DMS53 (cell line): ENCODE measurements at regions not wholly inside any gene's neighbourhood (a gene's known extent, or its start where the extent isn't known, plus 50 kb on each side); places are given as distances from the start of the nearest gene placed in this dataset.
"Not testable (repeated sequence)": the region's sequence is repeated elsewhere in the genome, so short reads cannot be mapped to it uniquely, and the experiment has no call there.

Experiments
- DNase-seq: peaks from one replicate; lab custom pipeline; 2025; lab: John Stamatoyannopoulos, UW

DNA sequence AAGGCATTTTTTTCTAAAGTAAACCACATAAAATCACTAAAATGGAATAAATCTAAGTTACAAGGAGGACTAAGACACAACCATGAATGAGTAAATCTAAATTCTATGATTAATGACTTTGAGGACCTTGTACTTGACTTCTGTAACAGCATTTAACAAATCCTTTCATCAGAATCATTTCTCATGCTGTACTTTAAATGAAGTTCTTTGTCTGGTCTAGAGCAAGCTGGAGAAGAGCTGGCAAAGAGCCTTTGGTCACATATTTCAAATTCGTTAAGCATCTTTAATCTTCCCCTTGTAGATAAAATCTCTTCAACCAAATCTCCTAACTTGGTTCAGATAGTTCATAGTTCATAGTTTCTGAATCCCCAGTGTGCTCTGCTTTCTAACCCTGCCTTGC, 405.4 kb downstream of the PTPRC start:
- no peak for DNase-seq

- no peak for DNase-seq
These were observed 407.8 kb downstream of the PTPRC start for GRCh38 chr1:199046618-199047017.

DNA sequence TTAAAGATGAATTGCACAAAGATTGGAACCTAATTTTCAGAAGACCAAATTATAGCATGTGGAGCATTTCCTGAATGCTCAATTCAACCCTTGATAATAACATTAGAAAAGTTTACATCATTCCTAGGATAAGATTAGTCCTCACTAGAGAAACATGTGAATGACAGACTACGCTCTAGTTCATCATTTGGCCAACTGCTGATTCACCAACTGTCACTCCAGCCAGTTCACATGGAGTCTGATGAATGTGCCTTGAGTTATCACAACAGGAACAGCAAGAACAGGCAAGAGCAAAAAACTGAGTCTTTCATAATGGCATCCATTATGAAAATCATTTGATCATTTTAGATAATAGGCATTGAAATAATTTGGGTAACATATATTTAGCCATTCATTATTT, 415.9 kb downstream of the PTPRC start:
- DNase-seq: no peak

- DNase-seq: no peak
These were observed 418.5 kb downstream of the PTPRC start for GRCh38 chr1:199057322-199057721.

- DNase-seq: peak; percentile 8
These were observed 419.4 kb downstream of the PTPRC start for GRCh38 chr1:199058281-199058680.

- peak; percentile 32 for DNase-seq
These were observed 426.1 kb downstream of the PTPRC start for GRCh38 chr1:199064971-199065370.

DNA sequence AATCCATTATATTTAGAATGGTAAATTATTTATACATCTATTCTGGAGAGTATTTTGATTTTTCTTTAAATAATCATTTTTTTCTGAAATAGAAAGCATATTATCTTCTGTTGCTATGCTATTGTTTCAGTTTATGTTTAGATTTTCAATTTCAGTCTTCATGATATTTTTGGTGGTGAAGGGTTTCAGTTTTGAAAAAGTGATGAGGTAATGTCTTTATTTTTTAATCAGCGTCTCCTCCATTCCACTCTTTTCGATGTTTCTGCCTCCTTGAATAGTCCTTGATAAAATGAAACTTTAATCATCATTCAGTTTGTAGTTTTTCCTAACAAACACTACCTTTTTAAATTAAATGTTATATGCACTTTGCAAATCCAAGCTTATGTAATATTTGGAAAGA, 428.6 kb downstream of the PTPRC start:
- no peak for DNase-seq

DNA sequence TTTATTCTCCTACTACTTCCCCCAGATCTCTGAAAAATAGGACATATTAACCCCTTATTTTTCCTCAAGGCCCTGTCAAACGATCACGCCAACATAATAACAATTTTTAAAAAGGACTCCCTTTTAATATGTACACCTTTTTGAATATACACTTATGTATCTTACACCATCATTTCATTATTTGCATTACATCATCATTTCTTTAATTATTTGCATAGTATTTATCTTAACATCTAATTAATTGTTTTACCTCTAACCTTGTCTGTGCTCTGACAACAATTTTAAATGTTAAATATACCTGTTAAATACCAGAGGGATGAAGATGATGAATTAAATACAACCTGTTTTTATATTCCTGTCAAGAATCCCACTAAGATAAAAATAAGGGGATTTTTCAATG, 432.2 kb downstream of the PTPRC start:
- DNase-seq: no peak

DNA sequence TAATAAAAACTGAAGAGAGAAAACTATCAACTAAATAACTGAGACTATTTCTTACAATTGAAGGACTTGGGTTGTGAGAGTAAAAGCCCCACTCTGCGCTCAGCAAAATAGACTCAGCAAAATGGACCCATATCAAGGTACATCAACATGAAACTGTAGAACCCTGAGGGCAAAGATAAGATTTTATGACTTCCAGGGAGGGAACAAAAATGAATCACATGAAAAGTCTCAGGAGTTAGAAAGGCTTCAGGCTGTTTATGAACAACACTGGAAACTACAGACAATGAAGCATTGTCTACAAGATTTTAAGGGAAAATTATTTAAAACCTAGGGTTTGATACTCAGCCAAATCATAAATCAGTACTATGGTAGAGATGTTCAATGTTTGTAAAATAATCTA, 434.3 kb downstream of the PTPRC start:
- no peak for DNase-seq

DNA sequence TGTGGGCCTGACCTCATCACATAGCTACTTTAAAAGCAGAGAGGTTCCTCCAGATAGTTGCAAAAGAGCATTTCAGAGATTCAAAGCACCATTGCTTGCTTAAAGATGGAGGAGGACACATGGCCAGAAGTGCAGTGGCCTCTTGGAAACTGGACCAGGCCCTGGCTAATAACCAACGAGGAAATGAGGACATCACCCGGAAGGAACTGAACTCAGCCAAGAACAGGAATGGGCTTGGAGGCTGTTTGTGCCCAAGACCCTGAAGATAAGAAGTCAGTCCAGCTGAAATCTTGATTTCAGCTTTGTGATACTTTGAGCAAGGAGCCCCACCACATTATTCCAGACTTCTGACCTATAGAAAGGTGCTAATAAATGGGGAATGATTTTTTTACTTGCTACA, 437.0 kb downstream of the PTPRC start:
- no peak for DNase-seq

DNA sequence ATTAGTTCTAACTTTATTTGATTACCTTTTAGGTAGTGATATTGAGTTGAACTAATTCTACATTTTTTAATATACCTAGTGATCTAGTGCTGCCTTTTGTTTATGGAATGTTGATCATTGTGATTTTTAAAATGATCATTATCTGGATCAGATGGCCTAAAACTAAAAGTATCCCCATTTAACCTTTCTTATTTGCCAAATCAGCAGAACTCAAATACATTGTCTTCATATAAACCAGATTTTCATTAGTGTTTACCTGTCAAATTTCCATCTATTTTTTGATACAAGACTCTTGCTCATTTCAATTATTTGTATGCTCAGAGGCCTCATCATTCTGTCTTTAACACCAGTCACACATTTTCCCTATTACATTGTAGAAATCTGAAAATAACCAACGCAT, 441.2 kb downstream of the PTPRC start:
- no peak for DNase-seq

GRCh38 chr1:199081739-199082138, 442.9 kb downstream of the PTPRC start:
- DNase-seq: no peak

- DNase-seq: no peak
These were observed 444.0 kb downstream of the PTPRC start for GRCh38 chr1:199082778-199083389.

DNA sequence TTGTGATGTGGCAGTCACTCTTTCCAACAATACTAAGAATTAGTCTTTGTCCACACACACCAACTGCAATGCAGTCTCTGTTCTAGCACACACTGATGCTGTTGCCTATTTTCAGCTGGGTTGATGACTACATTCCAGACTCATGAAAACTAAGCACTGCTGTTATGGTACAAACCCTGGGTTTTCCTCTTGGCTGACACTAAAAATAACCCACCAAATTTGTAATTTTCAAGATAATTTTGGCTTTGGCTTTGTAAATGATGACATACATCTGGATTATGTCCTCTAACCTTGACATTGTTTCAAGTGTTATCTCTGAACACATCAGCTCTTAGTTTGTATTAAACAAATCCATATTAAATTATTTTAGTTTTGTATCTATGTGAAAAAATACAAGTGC, 444.8 kb downstream of the PTPRC start:
- DNase-seq: no peak

- no peak for DNase-seq
These were observed 445.5 kb downstream of the PTPRC start for GRCh38 chr1:199084293-199084692.

GRCh38 chr1:199085903-199086302, 447.1 kb downstream of the PTPRC start:
- no peak for DNase-seq

- DNase-seq: no peak
These were observed 448.3 kb downstream of the PTPRC start for GRCh38 chr1:199087144-199087543.

DNA sequence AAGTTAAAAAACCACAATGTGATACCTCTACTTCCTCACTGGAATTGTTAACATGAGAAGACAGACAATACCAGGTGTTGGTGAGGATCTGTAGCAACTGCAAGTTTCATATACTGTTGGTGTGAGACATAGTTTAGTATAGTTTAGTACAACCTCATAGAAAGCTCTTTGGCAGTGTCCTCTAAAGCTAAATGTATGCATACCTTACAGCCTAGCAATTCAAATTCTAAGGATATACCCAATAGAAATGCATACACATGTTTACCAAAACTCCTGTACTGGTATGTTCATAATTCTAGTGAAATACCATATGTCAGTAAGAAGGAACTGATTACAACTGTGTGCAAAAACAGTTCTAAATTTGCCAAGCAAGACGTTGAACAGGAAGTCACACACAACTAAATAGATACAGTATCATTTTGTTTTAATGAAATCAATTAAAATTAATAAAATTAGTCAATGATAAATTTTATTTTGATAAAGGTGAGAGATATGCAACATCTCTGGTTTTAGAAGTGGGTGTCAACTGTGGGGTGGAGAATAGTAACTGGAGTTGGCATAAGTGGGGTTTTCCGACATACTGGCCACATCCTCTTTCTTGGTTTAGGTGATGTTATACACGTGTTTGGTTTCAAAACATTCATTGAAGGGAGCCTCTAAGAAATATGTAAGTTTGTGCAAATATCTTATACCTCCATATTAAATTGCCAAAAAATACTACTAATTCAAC, 450.7 kb downstream of the PTPRC start:
- no peak for DNase-seq

DNA sequence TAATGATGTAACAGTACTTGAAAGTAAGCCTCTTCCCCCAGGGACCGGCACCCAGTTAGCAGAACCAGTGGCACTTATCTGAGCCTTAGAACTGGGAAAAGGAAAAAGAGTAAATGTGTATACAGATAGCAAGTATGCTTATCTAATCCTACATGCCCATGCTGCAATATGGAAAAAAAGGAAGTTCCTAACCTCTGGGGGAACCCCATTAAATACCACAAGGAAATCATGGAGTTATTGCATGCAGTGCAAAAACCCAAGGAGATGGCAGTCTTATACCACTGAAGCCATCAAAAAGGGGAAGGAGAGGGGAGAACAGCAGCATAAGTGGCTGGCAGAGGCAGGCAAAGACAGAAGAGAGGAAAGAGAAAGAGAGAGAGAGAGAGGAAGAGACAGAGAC, 456.8 kb downstream of the PTPRC start:
- DNase-seq: not testable (repeated sequence)

- peak; percentile 30 for DNase-seq
These were observed 457.8 kb downstream of the PTPRC start for GRCh38 chr1:199096591-199096990.

- no peak for DNase-seq
These were observed 459.6 kb downstream of the PTPRC start for GRCh38 chr1:199098468-199098867.

GRCh38 chr1:199101139-199101538, 462.3 kb downstream of the PTPRC start:
- DNase-seq: no peak

DNA sequence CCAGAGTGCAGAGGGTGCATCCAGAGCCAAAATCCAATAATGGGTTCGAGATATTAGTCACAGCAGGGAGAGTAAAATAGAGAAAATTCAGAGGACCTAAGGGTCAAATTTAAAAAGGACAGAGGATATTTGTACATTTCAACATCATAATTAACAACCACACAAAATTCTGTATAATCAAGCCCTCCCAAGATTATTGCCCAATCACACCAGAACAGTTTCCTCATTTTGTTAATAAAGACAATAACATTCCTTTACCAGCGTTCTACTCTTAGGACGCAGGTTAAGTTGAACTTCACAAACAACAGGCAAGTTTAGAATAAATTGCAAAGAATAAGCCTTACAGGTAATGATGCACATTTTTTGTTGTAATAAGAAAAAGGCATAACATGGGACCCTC, 462.8 kb downstream of the PTPRC start:
- no peak for DNase-seq

DNA sequence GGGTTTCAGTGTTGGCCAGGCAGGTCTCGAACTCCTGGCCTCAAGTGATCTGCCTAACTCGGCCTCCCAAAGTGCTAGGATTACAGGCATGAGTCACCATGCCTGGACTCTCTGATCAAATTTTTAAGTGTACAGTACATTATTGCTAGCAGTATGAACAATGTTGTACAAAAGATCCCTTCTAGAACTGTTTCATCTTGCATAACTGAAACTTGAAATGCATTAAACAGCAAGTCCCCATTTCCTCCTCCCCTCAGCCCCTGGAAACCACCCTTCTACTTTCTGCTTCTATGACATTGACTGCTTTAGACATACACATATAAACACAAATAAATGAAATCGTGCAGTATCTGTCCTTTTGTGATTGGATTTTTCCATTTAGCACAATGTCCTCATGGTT, 463.4 kb downstream of the PTPRC start:
- DNase-seq: no peak
